ENCODE measurements at regions not wholly inside any gene's neighbourhood (a gene's known extent, or its start where the extent isn't known, plus 50 kb on each side); places are given as distances from the start of the nearest gene placed in this dataset.

- TF ChIP-seq CTCF (IDR thresholded peaks at IDR 0.05; ENCODE audit: low read length) (no peak), EZH2 (IDR thresholded peaks at IDR 0.05; ENCODE audit: borderline replicate concordance, low read length) (no peak)
Measured at GRCh38 chr3:43951813-43952212, 261.1 kb downstream of the ABHD5 start.
